ENCODE measurements at regions not wholly inside any gene's neighbourhood (a gene's known extent, or its start where the extent isn't known, plus 50 kb on each side); places are given as distances from the start of the nearest gene placed in this dataset.

DNA sequence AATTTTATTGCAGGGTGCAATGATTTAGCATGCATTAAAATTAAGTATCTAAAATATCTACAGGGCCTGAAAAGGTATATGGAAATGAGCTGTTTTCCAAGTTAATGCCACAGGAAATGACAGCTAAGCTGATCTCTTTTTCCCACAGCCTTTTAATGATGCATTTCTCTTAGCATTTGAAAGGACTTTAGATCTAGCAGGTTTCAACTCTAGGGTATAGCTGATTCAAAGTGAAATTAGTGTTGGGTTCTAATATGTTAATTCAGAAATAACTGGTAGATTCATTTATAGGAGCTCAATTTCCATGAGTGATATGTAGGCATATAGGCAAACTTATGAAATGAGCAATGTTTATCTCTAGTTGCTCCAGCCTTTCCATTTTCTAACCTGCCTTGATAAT lies 274.2 kb downstream of the CASP12 start:
- TF ChIP-seq POLR2A (IDR thresholded peaks at IDR 0.05; ENCODE audit: low read length) (no peak), GATA1 (IDR thresholded peaks at IDR 0.05; ENCODE audit: low read depth, low read length) (no peak)
